Middle frontal gyrus (tissue), 1 donor: ENCODE measurements at regions not wholly inside any gene's neighbourhood (a gene's known extent, or its start where the extent isn't known, plus 50 kb on each side); places are given as distances from the start of the nearest gene placed in this dataset.
"Not testable (repeated sequence)": the region's sequence is repeated elsewhere in the genome, so short reads cannot be mapped to it uniquely, and the experiment has no call there.

Source experiments
- DNase-seq: peaks from one replicate; pipeline ENCODE4 v3.0.0-alpha.2; 2015; ENCODE audit warnings: low spot score; ENCODE audit errors: extremely low spot score

DNA sequence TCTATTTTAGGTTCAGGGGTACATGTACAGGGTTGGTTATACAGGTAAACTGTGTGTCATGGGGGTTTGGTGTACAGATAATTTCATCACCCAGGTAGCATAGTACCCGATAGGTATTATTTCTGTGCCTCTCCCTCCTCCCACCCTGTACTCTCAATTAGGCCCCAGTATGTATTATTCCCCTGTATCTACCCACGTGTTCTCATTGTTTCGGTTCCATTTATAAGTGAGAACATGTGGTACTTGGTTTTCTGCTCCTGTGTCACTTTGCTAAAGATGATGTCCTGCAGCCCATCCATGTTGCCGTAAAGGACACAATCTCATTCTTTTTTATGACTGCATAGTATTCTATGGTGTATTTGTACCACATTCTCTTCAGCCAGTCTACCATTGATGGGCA lies 96.8 kb upstream of the SLC24A2 start:
- no peak for DNase-seq

DNA sequence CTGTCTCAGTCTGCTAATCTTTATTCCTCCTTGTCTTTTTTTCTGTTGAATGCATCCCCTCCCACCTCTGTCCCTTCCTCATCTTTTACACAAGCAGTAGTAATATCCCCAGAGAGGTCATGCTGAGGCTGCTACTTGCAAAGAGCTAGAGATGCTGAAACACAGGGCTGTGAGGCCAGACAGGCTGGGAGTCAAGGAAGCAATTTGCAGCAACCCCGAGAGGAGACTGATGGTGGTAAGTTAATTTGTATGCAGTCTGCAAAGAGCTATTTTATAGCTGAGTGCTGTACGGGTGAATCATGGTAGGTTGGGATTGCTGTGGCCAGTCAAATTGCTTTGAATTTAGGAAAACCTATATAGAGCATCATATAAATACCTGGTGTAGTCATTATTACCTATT lies 90.2 kb upstream of the SLC24A2 start:
- DNase-seq: no peak

DNA sequence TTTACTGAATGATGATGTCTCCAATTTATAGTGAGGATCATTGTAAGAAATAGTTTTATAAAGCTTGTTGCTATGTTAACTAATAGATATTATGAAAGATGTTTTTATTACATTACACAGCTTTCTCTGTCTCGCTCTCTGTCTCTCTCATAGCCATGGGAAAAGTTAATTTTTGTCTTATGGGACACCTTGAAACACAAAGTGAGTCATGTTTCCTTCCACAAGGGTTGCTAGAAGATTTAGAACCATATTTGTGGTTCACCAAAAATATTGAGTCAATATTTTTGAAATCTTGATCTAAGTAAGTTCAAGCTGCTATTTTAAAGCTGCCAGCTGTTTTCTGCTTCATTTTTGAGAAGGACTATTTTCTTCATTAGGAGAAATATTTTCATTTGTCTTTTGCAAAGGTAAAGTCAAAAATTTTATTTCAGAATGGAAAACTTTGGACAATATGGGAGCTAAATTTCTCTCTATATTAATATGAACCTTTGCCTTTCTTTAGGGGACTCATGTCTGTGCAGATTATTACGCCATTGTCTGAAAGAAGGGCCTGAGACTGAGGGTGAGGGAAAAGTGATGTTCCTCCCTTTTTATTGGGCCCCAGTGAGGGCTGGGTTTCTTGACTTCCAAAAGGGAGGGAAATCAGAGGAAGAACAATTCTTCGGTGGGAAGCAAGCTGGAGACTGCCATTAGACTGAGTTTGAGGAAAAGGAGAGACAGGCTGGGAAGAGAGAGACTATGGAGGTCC lies 87.9 kb upstream of the SLC24A2 start:
- DNase-seq: no peak

DNA sequence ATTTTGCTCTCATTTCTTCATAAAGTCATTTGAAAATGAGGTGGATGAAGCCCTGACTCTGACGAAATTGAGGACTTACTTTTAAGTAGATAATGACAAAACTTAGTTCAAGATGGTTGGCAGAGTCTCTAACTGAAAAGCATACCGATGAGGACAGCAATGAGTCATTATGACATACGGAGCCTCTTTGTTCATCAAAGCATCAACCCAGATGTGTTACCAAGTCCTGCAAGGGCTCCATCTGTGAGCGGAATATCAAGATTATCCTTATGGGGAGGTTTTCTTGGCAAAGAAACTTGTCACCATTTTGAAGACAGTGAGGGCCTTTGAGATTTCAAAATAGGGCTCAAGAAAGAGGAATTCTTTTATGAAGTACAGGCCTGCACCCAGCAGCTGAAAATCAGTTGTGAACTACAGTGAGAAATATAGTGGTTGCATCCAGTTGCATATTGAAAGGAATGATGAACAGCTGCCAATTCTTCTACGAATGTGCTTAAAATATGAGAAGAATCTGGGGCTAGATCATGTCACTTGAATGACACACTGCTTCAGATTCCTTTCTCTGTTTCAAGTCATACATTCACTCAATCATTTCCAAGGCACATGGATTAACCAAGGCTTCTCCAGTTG lies 86.6 kb upstream of the SLC24A2 start:
- DNase-seq: no peak

DNA sequence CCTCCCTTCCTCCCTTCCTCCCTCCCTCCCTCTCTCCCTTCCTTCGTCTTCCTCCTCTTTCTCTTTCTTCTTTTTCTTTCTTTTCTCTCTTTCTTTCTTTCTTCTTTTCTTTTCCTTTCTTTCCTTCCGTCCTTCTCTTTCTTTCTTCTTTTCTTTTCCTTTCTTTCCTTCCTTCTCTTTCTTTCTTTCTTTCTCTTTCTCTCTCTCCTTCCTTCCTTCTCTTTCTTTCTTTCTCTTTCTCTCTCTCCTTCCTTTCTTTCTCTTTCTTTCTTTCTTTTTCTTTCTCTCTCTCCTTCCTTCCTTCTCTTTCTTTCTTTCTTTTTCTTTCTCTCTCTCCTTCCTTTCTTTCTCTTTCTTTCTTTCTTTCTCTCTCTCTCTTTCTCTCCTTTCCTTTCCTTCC lies 84.4 kb upstream of the SLC24A2 start:
- not testable (repeated sequence) for DNase-seq

DNA sequence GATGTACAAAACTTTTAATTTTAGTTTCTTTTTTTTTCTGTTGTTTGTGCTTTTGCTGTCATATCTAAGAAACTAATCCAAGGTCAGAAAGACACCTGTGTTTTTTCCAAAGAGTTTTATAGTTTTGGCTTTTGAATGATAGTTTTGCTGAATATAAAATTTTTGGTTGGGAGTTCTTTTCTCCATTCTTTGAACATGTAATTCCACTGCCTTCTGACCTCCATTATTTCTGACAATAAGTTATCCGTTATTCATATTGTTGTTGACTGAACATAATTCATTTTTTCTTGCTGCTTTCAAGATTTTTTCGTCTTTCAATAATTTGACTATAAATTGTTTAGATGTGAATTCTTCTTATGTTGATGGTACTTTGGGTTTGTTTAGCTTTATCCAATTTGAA lies 82.2 kb upstream of the SLC24A2 start:
- no peak for DNase-seq

DNA sequence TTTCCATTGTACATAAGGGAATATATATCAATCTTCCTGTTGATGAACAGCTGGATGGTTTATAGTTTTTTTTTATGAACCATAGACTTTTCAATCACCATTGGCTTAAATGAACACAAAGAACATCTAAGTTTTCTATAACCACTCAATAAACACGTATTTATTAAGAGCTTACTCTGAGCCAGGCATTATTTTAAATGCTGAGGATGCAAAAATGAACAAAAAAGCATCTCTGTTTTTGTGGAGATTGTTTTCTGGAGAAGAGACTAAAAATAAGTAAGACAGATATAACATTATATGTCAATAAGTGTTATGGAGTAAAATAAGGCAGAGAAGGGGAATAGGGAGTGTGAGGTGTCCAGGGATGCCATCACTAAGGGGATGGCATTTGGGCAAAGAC lies 52.1 kb upstream of the SLC24A2 start:
- DNase-seq: no peak
